Tibial nerve (tissue), 4 donors: ENCODE measurements at regions not wholly inside any gene's neighbourhood (a gene's known extent, or its start where the extent isn't known, plus 50 kb on each side); places are given as distances from the start of the nearest gene placed in this dataset.

Source experiments
- EP300 ChIP-seq, 2 donors: sonication (generic); formaldehyde crosslinking; IDR thresholded peaks; one replicate each; pipeline ENCODE4 v1.6.1; 2017; ENCODE audit warnings: antibody characterized with exemption in 2 of 2, mild to moderate bottlenecking in 1 of 2
- POLR2A ChIP-seq, 2 donors: fragments of 450-650 bp; IDR thresholded peaks; one replicate each; pipeline ENCODE4 v1.6.1; 2017; ENCODE audit warnings: antibody characterized with exemption in 2 of 2, mild to moderate bottlenecking in 2 of 2, moderate library complexity in 2 of 2
- TF ChIP-seq, protein P1 (sequence below), 5 experiments: fragments of 200-600 bp in 3 of 5; fragments of 450-650 bp in 2 of 5; sonication (generic) in 3 of 5; IDR thresholded peaks; one replicate each; pipeline ENCODE4 v1.5.1; 2016 to 2019; ENCODE audit warnings: antibody characterized with exemption in 5 of 5, mild to moderate bottlenecking in 3 of 5, moderate library complexity in 2 of 5

DNA sequence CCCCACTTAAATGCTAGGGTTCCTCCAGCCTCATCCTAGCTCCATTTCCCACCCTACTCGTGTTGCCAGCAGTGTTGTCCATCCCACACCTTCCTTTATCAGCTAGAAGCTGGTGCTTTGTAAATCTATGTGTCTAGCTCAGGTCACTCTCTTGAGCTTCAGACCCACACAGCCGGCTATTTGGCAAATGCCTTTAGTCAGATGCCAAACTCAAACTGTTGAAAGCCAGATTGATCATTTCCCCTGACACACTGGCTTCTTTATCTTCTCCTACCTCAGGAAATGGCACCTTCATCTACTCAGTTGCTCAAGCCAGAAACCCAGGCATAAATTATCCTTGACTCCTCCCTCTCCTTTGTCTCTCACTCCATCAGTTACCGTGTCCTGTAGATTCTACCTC lies 61.5 kb upstream of the TPM1 start:
- TF ChIP-seq, protein P1, sequence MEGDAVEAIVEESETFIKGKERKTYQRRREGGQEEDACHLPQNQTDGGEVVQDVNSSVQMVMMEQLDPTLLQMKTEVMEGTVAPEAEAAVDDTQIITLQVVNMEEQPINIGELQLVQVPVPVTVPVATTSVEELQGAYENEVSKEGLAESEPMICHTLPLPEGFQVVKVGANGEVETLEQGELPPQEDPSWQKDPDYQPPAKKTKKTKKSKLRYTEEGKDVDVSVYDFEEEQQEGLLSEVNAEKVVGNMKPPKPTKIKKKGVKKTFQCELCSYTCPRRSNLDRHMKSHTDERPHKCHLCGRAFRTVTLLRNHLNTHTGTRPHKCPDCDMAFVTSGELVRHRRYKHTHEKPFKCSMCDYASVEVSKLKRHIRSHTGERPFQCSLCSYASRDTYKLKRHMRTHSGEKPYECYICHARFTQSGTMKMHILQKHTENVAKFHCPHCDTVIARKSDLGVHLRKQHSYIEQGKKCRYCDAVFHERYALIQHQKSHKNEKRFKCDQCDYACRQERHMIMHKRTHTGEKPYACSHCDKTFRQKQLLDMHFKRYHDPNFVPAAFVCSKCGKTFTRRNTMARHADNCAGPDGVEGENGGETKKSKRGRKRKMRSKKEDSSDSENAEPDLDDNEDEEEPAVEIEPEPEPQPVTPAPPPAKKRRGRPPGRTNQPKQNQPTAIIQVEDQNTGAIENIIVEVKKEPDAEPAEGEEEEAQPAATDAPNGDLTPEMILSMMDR (IDR thresholded peaks at IDR 0.05) = no peak
- no peak for TF ChIP-seq POLR2A (IDR thresholded peaks at IDR 0.05)
- TF ChIP-seq EP300 (IDR thresholded peaks at IDR 0.05) = no peak
